ENCODE measurements at regions not wholly inside any gene's neighbourhood (a gene's known extent, or its start where the extent isn't known, plus 50 kb on each side); places are given as distances from the start of the nearest gene placed in this dataset.

DNA sequence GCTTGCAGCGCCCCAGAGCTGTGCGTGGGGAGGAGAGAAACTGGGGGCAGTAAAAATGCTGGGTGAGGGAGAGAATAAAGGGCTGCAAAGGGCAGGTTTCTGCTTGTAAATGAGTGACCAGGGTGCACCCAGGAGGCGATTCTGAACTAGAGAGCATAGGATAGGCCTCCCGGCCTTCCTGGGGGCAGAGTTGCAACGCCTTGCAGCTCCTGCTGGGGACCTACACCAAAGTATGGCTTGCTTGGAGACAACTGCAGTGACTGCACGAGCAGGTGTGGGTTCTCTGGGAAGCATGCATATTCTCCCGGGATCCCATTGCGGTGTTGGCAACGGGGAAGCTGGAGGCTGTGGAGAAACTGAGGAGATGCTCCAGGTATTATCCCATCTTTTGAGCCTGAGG, 111.6 kb upstream of the SPACA1 start:
- DNase-seq (ENCODE audit: low spot score), result no peak

DNA sequence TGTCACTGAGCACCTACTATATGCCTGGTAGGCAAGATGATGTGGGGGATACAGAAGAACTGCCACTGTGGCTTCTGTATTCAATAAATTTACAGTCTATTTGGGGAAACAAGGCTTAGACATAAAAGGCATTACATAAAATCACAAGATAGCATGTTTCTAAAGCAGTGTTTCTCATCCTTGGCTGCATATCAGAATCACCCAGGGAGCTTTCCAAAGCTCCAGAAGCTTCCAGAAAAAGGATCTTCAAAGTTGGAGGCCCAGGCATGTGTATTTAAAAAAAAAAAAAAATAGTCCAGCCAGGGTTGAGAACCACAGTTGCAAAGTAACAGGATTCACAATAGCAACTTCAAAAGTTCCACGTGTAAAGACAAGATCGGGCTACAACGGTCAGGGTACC, 112.4 kb upstream of the SPACA1 start:
- DNase-seq (ENCODE audit: low spot score), result no peak

- no peak for DNase-seq (ENCODE audit: low spot score)
These were observed 115.3 kb upstream of the SPACA1 start for GRCh38 chr6:87932361-87932760.

DNA sequence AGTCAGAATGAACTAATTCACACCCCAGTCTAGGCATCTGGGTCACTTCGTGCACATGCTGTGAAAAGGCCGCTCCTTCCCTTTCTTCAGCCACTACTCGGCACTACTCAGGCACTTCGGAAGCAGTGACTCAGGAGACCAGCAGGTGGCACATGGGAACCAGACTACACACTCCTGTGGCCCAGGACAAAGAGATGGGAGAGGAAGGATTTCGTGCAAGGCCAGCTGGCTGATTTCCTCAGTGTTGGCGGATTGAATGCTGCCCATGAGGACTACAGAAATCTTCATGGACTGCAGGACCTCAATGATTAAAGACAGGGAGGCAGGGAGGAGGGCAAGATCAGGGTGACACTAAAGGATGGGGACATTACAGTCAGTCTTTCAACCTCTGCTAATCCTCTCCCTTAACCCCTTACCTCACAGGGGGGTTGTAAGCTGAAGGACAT, 117.8 kb upstream of the SPACA1 start:
- DNase-seq (ENCODE audit: low spot score), result peak; percentile 56

DNA sequence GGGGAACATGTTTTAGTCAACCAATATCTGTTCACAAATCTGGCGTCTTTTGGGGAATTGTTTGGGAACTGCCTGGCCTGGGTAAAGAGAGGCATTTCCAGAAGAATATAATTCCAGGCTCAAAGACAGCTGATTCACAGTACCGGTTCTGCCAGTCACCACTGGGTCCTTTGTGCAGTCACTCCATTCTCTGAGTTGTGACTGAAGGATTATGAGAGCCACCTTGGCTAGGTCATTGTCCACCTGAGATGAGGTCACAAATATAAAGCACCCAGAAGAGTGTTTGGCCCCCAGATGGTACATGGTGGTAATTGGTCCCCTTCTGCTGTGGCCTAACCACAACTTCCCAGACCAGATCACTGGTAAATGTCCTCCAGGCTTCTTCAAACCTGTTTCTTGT, 121.0 kb upstream of the SPACA1 start:
- no peak for DNase-seq (ENCODE audit: low spot score)

GRCh38 chr6:87926072-87926471, 121.6 kb upstream of the SPACA1 start:
- DNase-seq (ENCODE audit: low spot score), result no peak

- DNase-seq (ENCODE audit: low spot score), result no peak
These were observed 122.1 kb upstream of the SPACA1 start for GRCh38 chr6:87925373-87926060.

GRCh38 chr6:87923389-87924050, 124.1 kb upstream of the SPACA1 start:
- DNase-seq (ENCODE audit: low spot score), result no peak

- peak; percentile 4 for DNase-seq (ENCODE audit: low spot score)
These were observed 124.7 kb upstream of the SPACA1 start for GRCh38 chr6:87922947-87923330.

DNA sequence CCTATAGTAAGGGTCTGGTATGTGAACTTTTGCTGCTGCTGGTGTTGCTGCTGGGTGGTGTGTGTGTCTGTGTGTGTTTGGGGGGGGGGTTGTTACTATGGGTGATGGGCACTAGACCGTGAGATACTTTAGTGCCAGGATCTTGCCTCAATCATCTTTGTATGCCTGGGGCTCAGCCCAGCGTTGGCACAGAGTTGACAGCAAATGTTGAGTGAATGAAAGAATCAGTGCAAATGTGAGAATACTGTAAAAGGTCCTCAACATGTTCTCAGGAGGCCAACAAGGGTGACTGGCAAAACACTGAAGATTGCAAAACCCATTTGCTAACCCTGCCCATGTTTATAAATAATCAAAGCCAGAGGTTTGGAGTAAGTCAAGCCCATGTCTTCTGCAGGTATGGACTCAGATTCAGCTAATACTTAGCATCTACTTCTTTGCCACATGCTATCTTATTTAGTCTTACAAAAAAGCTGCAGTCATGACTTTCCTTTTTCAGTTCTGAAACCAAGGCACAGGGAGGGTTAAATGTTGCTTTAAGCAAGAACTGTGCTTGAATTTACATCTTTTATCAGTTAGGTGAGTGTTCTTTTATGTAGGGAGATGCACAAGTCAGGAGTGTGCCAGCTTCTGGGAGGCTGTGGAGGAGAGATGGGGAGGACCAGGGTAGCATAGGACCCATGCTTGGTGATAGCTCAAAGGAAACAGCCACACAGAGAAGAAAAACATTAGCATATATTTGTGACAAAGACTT, 125.3 kb upstream of the SPACA1 start:
- DNase-seq (ENCODE audit: low spot score), result no peak

DNA sequence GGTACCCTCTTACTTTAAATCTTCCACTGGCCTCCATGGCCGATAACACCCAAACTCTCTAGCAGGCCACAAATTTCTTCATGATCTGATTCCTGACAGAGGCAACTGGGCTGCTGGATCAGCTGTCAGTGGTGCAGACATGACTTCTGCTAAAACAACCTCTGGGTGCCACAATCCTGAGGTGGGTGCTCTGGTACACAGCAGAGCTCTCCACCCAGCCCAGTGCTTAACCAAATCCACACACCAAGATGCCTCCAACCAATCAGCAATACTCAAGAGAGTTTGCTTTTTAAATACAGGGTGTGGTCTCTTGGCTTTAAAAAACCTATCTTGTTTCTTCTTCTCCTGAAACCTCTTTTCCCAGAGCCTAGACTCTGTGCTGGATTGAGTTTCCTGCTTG, 126.6 kb upstream of the SPACA1 start:
- DNase-seq (ENCODE audit: low spot score), result no peak

DNA sequence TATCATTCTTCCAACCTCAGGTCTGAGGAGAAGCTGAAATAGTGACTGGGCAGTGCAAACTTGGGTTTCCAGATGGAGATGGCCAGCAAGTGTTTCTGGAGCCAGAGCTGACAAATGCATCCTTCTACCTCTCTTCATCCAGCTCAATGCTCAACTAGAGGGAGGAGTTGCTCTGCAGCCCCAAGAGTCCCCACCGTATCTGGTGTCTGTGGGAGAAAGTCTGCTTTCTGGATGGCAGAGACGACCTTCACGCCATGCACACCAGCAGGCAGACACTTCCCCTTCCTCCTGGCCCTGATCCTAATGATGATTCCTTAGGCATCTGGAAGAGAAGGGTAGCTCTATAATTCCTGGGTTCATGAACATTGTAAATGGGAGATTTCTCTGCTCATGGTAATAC, 127.4 kb upstream of the SPACA1 start:
- no peak for DNase-seq (ENCODE audit: low spot score)

DNA sequence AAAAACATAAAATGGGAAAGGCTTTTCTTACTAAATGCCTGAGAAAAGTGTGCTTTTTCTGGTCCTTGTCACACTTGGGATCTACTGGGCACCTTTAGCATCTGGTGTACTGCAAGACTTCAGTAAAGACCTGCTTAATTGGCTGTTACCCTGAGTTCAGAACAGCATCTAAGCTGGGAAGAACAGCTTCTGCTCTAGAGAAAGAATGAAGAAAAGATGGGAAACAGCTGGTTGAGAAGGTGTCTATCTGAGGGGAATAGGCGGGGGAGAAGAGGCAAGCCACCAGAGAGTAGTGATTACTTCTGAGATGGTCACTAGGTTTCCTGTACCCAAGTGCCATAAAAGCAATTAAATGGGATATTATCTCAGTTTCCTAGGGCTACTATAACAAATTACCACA, 128.2 kb upstream of the SPACA1 start:
- DNase-seq (ENCODE audit: low spot score), result no peak

DNA sequence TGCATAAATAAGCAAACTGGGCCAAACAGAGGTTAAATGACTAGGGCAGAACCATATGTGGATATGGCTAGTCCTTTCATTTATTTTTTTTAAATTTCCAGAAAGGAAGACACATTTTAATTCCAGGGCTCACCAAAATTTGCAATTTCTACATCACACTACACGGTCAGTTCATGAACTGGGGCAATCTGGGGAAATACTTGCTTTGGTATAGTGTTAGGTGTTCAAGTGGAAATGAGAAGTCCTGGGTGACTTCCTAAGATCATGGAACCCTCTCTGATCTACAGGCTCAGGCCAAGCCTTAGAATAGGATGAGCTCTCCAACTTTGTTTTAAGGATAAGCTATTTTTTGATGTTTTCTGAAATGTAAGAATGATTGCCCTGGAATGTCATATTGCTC, 128.6 kb upstream of the SPACA1 start:
- no peak for DNase-seq (ENCODE audit: low spot score)

DNA sequence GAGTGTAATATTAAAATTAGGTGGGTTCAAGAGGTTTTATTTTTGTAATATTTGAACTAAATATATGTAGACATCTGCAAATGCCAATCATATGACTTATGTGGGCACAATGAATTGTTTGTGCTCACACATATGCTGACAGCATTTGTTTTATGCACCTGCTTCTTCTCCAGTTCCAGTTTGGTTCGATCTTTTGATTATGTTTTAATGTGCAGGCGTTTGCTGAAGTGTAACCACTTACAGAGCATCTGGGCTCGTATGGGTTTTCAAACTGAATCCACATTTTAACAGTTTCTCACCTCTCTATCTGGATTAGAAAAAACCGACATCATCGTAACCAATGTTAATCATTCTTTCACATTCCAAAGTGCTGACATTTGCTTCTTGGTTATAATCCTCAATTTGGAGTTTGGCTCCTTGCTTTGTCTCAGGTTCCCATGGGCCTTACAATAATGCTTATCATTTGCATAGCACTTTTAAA, 129.1 kb upstream of the SPACA1 start:
- DNase-seq (ENCODE audit: low spot score), result no peak

DNA sequence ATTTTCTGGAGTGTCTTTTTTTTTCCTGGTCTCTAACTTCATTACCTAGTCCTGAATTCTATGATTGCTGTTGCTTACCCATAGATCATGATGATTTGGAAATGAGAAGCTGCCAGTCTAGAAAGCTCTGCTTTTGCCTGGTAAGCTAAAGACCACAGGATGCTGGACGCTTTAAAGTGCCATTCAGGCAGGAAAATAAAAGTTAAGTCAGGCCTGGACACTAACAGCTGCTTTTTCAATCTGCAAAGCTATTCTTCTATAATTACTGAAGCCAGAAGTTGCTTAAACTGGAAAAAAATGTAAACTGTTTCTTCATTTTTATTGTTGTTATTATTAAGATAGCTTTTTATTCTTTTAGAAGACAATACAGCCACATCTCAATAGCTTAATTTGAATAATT, 129.8 kb upstream of the SPACA1 start:
- DNase-seq (ENCODE audit: low spot score), result no peak

- no peak for DNase-seq (ENCODE audit: low spot score)
These were observed 131.2 kb upstream of the SPACA1 start for GRCh38 chr6:87916446-87916845.

- no peak for DNase-seq (ENCODE audit: low spot score)
These were observed 132.8 kb upstream of the SPACA1 start for GRCh38 chr6:87914637-87915395.

GRCh38 chr6:87913974-87914373, 133.7 kb upstream of the SPACA1 start:
- DNase-seq (ENCODE audit: low spot score), result no peak

DNA sequence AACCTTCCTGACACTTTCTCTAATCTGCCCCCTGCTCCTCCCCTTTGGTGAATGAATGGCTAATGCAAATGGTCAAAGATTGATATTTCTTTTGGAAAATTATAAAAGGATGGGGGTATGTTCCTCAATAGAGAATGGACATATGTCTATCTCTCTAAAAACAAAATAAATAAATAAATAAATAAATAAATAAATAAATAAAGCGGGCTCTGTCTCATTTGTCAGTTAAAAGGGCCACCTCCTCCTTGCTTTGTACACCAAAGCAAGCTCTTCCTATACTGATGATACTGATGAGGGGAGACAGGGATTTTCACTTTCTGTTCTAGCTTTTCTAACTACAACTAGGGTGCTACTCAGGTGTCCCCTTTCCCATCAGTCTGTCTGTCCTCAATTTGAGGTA, 135.5 kb upstream of the SPACA1 start:
- DNase-seq (ENCODE audit: low spot score), result no peak

GRCh38 chr6:87909849-87910248, 137.8 kb upstream of the SPACA1 start:
- no peak for DNase-seq (ENCODE audit: low spot score)

All from CD4-positive, alpha-beta T cell treated with Interleukin-15 for 4 hours (primary cell).